ENCODE measurements at regions not wholly inside any gene's neighbourhood (a gene's known extent, or its start where the extent isn't known, plus 50 kb on each side); places are given as distances from the start of the nearest gene placed in this dataset.

DNA sequence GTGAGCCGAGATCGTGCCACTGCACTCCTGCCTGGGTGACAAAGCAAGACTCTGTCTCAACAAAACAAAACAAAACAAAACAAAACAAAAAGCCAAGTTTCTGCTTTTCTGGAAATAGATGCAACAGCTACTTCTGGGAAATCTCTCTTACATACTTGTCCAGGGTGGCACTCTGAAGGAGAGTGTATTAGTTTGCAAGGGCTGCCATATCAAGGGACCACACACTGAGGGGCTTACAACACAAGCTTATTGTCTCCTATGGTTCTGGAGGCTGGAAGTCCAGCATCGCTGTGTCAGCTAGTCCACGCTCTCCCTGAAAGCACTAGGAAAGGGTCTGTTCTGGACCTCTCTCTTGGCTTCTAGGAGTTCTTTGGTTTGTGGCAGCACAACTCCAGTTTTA lies 277.9 kb upstream of the WWC1 start:
- H3K9ac ChIP-seq (replicated peaks; ENCODE audit: extremely low read depth, insufficient read depth, low read length) = no peak overlapping the region
- FAIRE-seq (no peak), DNase-seq (ENCODE audit: low read depth, low spot score) (no peak)
- H3K36me3 ChIP-seq (ENCODE audit: control insufficient read depth in 2 of 2, extremely low read depth in 1 of 2, insufficient read depth in 2 of 2, low read length in 2 of 2) = no peaks in the 10 kb centered on the region
- intact Hi-C loops (cut with micrococcal nuclease) (no loop called here), dilution Hi-C loops (cut with MboI; ENCODE audit: extremely low pct_ligation_motif_present, low sequenced_read_pairs) (no loop called here)
- H3K4me1 ChIP-seq (ENCODE audit: control insufficient read depth, extremely low read depth, insufficient read depth, low read length) = no peaks in the 10 kb centered on the region
- ChIA-PET POLR2A (no interaction called here), CTCF (no interaction called here)
- BruUV-seq (replicated peaks) = no TSS peak
- H3K9me3 ChIP-seq (replicated peaks; ENCODE audit: control insufficient read depth, insufficient read depth, low read length) = peaks cover 5% of the 10 kb centered on the region
- no peak overlapping the region for H3K27ac ChIP-seq (ENCODE audit: insufficient read depth, low read depth, low read length)
- H3K4me2 ChIP-seq (ENCODE audit: insufficient read depth, low read length) = no peak overlapping the region
- H3K27me3 ChIP-seq (ENCODE audit: control insufficient read depth in 2 of 2, insufficient read depth in 2 of 2, low read length in 2 of 2) = no peaks in the 10 kb centered on the region
- H3K4me3 ChIP-seq (replicated peaks in 1 of 3; ENCODE audit: insufficient read depth in 1 of 3, low read depth in 1 of 3, low read length in 3 of 3) = no peak overlapping the region
- no peaks in the 10 kb centered on the region for H3K79me2 ChIP-seq (ENCODE audit: control insufficient read depth, insufficient read depth, low read length)
- TF ChIP-seq JUN (IDR thresholded peaks at IDR 0.05; ENCODE audit: borderline replicate concordance, insufficient read depth, insufficient read length, low read depth) (no peak), EZH2 (IDR thresholded peaks at IDR 0.05; ENCODE audit: borderline replicate concordance, low read depth, low read length, severe bottlenecking) (no peak), GATA2 (IDR thresholded peaks at IDR 0.05; ENCODE audit: insufficient read depth, insufficient read length, low read depth, low read length) (no peak), MYC (IDR thresholded peaks at IDR 0.05; ENCODE audit: low read depth, low read length) (no peak), POLR2A (IDR thresholded peaks at IDR 0.05; ENCODE audit: low read depth, low read length) (no peak), POLR2AphosphoS5 (IDR thresholded peaks at IDR 0.05; ENCODE audit: insufficient read depth, low read depth, low read length) (no peak), FOS (IDR thresholded peaks at IDR 0.05; ENCODE audit: borderline replicate concordance, insufficient read depth, low read length) (no peak)
- TF ChIP-seq, protein P1, sequence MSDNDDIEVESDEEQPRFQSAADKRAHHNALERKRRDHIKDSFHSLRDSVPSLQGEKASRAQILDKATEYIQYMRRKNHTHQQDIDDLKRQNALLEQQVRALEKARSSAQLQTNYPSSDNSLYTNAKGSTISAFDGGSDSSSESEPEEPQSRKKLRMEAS (IDR thresholded peaks at IDR 0.05; ENCODE audit: insufficient read depth, insufficient read length) = no peak
- TF ChIP-seq, protein P2, sequence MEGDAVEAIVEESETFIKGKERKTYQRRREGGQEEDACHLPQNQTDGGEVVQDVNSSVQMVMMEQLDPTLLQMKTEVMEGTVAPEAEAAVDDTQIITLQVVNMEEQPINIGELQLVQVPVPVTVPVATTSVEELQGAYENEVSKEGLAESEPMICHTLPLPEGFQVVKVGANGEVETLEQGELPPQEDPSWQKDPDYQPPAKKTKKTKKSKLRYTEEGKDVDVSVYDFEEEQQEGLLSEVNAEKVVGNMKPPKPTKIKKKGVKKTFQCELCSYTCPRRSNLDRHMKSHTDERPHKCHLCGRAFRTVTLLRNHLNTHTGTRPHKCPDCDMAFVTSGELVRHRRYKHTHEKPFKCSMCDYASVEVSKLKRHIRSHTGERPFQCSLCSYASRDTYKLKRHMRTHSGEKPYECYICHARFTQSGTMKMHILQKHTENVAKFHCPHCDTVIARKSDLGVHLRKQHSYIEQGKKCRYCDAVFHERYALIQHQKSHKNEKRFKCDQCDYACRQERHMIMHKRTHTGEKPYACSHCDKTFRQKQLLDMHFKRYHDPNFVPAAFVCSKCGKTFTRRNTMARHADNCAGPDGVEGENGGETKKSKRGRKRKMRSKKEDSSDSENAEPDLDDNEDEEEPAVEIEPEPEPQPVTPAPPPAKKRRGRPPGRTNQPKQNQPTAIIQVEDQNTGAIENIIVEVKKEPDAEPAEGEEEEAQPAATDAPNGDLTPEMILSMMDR (IDR thresholded peaks at IDR 0.05; ENCODE audit: extremely low read depth in 1 of 2, insufficient read depth in 1 of 2, low read depth in 1 of 2, low read length in 2 of 2) = no peak
- H2AFZ ChIP-seq (ENCODE audit: low read depth, low read length) = no peak overlapping the region
- H3K9me1 ChIP-seq (replicated peaks; ENCODE audit: control insufficient read depth, extremely low read depth, insufficient read depth, low read length) = no peaks in the 10 kb centered on the region
- no peaks in the 10 kb centered on the region for H4K20me1 ChIP-seq (replicated peaks; ENCODE audit: control insufficient read depth, extremely low read depth, insufficient read depth, low read length)

All from endothelial cell of umbilical vein (primary cell).